GM12878 (cell line): ENCODE measurements at regions not wholly inside any gene's neighbourhood (a gene's known extent, or its start where the extent isn't known, plus 50 kb on each side); places are given as distances from the start of the nearest gene placed in this dataset.

ENCODE experiments used
- ATAC-seq: fragments of 200-7000 bp; cut with Tn5 transposase; 3 replicates; pipeline ENCODE4 v1.9.1; 2020; ENCODE audit warnings: mild to moderate bottlenecking, moderate library complexity
- BruUV-seq: library from RNA; stranded (reverse); fragments of 400-500 nt; replicated peaks from 2 replicates; lab custom pipeline; 2021; lab: Mats Ljungman, UMichigan
- CTCF ChIA-PET: fragments of 300-600 bp; sonication (Branson Sonifier 250); formaldehyde crosslinking; extraction: SDS; loops from one replicate; lab custom pipeline; 2021; ENCODE audit warnings: inconsistent platforms; lab: Yijun Ruan, JAX
- POLR2A ChIA-PET: fragments of 350-600 bp; formaldehyde crosslinking; extraction: SDS; loops from one replicate; lab custom pipeline; 2021; ENCODE audit warnings: inconsistent platforms; lab: Charles Lee
- RAD21 ChIA-PET: fragments of 300-600 bp; sonication (Branson Sonifier 250); formaldehyde crosslinking; loops from one replicate; lab custom pipeline; 2023; ENCODE audit warnings: antibody characterized with exemption; ENCODE audit not compliant: unreplicated experiment; lab: Charles Lee
- SMC1A ChIA-PET: fragments of 300-600 bp; sonication (Branson Sonifier 250); formaldehyde crosslinking; loops from one replicate; lab custom pipeline; 2023; ENCODE audit not compliant: unreplicated experiment, uncharacterized antibody; lab: Charles Lee
- DNase-seq: peaks from one replicate; pipeline ENCODE4 v3.0.0-alpha.2; 2011; ENCODE audit warnings: low read depth, low spot score
- FAIRE-seq: peaks from 3 replicates; lab custom pipeline; 2011; peaks lifted over from hg19 to GRCh38; lab: Jason Lieb, UNC
- H2AFZ ChIP-seq: 2 replicates; pipeline ENCODE4 v1.6.0; 2011; ENCODE audit warnings: low read depth, low read length, control low read depth; ENCODE audit not compliant: control insufficient read depth
- H3K27ac ChIP-seq: 2 replicates; pipeline ENCODE4 v1.5.1; 2011; ENCODE audit warnings: control low read depth; ENCODE audit not compliant: control insufficient read depth, insufficient read depth
- H3K27me3 ChIP-seq, 2 experiments: replicated peaks in 1 of 2; 2 replicates each; pipeline versions ENCODE4 v1.6.0 to v1.6.1; 2011; ENCODE audit warnings: low read length in 1 of 2; ENCODE audit not compliant: control insufficient read depth in 2 of 2, insufficient read depth in 2 of 2
- H3K36me3 ChIP-seq, 2 experiments: 2 replicates each; pipeline ENCODE4 v1.5.1; 2011; ENCODE audit warnings: low read length in 1 of 2; ENCODE audit not compliant: control insufficient read depth in 2 of 2, insufficient read depth in 2 of 2
- H3K4me1 ChIP-seq: 2 replicates; pipeline ENCODE4 v1.6.1; 2011; ENCODE audit warnings: mild to moderate bottlenecking, low read length, moderate library complexity, mixed read lengths; ENCODE audit not compliant: control insufficient read depth, insufficient read depth
- H3K4me2 ChIP-seq: 2 replicates; pipeline ENCODE4 v1.6.0; 2011; ENCODE audit warnings: control low read depth; ENCODE audit not compliant: control insufficient read depth, insufficient read depth
- H3K4me3 ChIP-seq: fragments of 200-600 bp; sonication (generic); 2 replicates; pipeline ENCODE4 v1.5.1; 2016
- H3K79me2 ChIP-seq: 2 replicates; pipeline ENCODE4 v1.6.0; 2011; ENCODE audit warnings: low read length; ENCODE audit not compliant: control insufficient read depth, insufficient read depth
- H3K9ac ChIP-seq: 2 replicates; pipeline ENCODE4 v1.8.0; 2011; ENCODE audit warnings: low read length, control low read depth, mixed read lengths; ENCODE audit not compliant: control insufficient read depth, insufficient read depth
- H3K9me3 ChIP-seq: replicated peaks from 3 replicates; pipeline ENCODE4 v1.5.1; 2011; ENCODE audit warnings: mild to moderate bottlenecking, low read length; ENCODE audit not compliant: control insufficient read depth, insufficient read depth
- H4K20me1 ChIP-seq: 2 replicates; pipeline ENCODE4 v1.6.0; 2011; ENCODE audit not compliant: control insufficient read depth, insufficient read depth
- CBX3 ChIP-seq: fragments of 200-600 bp; sonication (generic); IDR thresholded peaks from 2 replicates; pipeline ENCODE4 v1.6.1; 2016; ENCODE audit warnings: low read depth, borderline replicate concordance
- ESRRA ChIP-seq: IDR thresholded peaks from 2 replicates; pipeline ENCODE4 v1.6.1; 2012; ENCODE audit warnings: mild to moderate bottlenecking, low read length, improper control_type of control experiment
- EZH2 ChIP-seq: IDR thresholded peaks from 2 replicates; pipeline ENCODE4 v1.6.1; 2012; ENCODE audit warnings: low read depth, mild to moderate bottlenecking, control low read depth, inconsistent platforms, low read length, borderline replicate concordance; ENCODE audit not compliant: control insufficient read depth
- FOXM1 ChIP-seq: IDR thresholded peaks from 2 replicates; pipeline ENCODE4 v1.6.1; 2012; ENCODE audit warnings: low read depth, mild to moderate bottlenecking, inconsistent platforms, low read length, moderate library complexity
- HCFC1 ChIP-seq: fragments of 150-350 bp; IDR thresholded peaks from 2 replicates; pipeline ENCODE4 v1.6.1; 2014; ENCODE audit warnings: low read length
- HDGF ChIP-seq: fragments of 450-650 bp; IDR thresholded peaks from 2 replicates; pipeline ENCODE4 v1.6.1; 2016; ENCODE audit warnings: antibody characterized with exemption
- IKZF2 ChIP-seq, 2 experiments: fragments of 450-650 bp; IDR thresholded peaks; 2 replicates each; pipeline ENCODE4 v1.6.1; 2017; ENCODE audit warnings: mild to moderate bottlenecking in 2 of 2, moderate library complexity in 2 of 2
- JUND ChIP-seq: IDR thresholded peaks from 2 replicates; pipeline ENCODE4 v1.6.1; 2012; ENCODE audit warnings: low read depth, mild to moderate bottlenecking, low read length, improper control_type of control experiment, moderate library complexity
- MEF2B ChIP-seq: fragments of 450-650 bp; IDR thresholded peaks from 2 replicates; pipeline ENCODE4 v1.6.1; 2018; ENCODE audit warnings: mild to moderate bottlenecking, moderate library complexity; ENCODE audit not compliant: partially characterized antibody, poor library complexity, severe bottlenecking
- ZBED1 ChIP-seq: IDR thresholded peaks from 2 replicates; pipeline ENCODE4 v1.6.1; 2016; ENCODE audit warnings: borderline replicate concordance
- WGBS: methylation state at CpG from one replicate; pipeline ENCODE4 v1.1.6; 2016; ENCODE audit warnings: low lambda C conversion rate; ENCODE audit not compliant: insufficient replicate concordance, insufficient coverage; ENCODE audit errors: missing lambda C conversion rate; 5-methylcytosine and 5-hydroxymethylcytosine counted together
- in situ Hi-C: fragments of 300-500 bp; cut with MboI; formaldehyde crosslinking; loops from 9 replicates; pipeline ENCODE4 v1.14.3; 2018; ENCODE audit warnings: mixed read lengths
- intact Hi-C: fragments of 100-400 bp; cut with micrococcal nuclease; formaldehyde crosslinking; loops from one replicate; pipeline ENCODE4 v1.14.2; 2022; ENCODE audit not compliant: unreplicated experiment
- TF ChIP-seq, protein P1 (sequence below), 3 experiments: IDR thresholded peaks in 2 of 3; conservative IDR thresholded peaks in 1 of 3; 2 replicates each; pipeline ENCODE4 v1.5.1; 2011; ENCODE audit warnings: low read depth in 3 of 3, low read length in 3 of 3, mild to moderate bottlenecking in 3 of 3, control low read depth in 2 of 3, moderate library complexity in 2 of 3, inconsistent platforms in 1 of 3, mixed read lengths in 1 of 3; ENCODE audit not compliant: control insufficient read depth in 2 of 3, insufficient read depth in 1 of 3; ENCODE audit errors: extremely low read depth in 1 of 3
- TF ChIP-seq, protein P2 (sequence below): IDR thresholded peaks from 2 replicates; pipeline ENCODE4 v1.6.1; 2012; ENCODE audit warnings: low read depth, low read length, improper control_type of control experiment

DNA sequence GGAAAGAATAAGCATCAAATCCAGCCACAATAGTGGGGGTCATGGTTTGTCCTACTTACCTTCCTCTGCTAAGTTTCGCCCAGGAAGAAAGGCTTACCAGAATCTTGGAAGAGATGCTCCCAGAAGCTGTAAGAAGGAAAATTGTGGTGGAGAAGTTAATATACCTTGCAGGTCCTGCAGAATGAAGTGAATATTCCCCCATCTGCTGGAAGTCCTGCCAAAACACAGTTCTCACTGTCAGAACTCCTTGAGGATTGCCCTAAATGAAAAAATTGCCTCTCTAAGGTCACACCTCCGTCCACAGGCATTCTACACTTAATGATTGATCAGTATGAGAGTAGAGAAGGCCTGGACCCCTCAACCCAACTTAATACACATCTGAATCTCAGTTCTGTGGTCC, 78.4 kb upstream of the RGS21 start:
- H3K79me2 ChIP-seq: no peaks in the 10 kb centered on the region
- RAD21 ChIA-PET: no interaction called here
- intact Hi-C loops (no loop called here), in situ Hi-C loops (no loop called here)
- no peak overlapping the region for H3K4me2 ChIP-seq
- no TSS peak for BruUV-seq
- H3K4me3 ChIP-seq: no peak overlapping the region
- H3K9ac ChIP-seq: no peak overlapping the region
- H3K36me3 ChIP-seq: no peaks in the 10 kb centered on the region
- H3K9me3 ChIP-seq: no peaks in the 10 kb centered on the region
- H3K27me3 ChIP-seq: no peaks in the 10 kb centered on the region
- 0% methylated on average over 2 of the region's 2 CpGs for WGBS
- DNase-seq: no peak
- CTCF ChIA-PET: no interaction called here
- no peak for FAIRE-seq
- H3K27ac ChIP-seq: no peak overlapping the region
- no peaks in the 10 kb centered on the region for H3K4me1 ChIP-seq
- no peak overlapping the region for H2AFZ ChIP-seq
- TF ChIP-seq CBX3 (no peak), FOXM1 (no peak), IKZF2 (IDR thresholded peaks at IDR 0.05) (no peak), EZH2 (no peak), ESRRA (no peak), HDGF (no peak), ZBED1 (no peak), MEF2B (no peak), HCFC1 (no peak), JUND (no peak)
- TF ChIP-seq, protein P1, sequence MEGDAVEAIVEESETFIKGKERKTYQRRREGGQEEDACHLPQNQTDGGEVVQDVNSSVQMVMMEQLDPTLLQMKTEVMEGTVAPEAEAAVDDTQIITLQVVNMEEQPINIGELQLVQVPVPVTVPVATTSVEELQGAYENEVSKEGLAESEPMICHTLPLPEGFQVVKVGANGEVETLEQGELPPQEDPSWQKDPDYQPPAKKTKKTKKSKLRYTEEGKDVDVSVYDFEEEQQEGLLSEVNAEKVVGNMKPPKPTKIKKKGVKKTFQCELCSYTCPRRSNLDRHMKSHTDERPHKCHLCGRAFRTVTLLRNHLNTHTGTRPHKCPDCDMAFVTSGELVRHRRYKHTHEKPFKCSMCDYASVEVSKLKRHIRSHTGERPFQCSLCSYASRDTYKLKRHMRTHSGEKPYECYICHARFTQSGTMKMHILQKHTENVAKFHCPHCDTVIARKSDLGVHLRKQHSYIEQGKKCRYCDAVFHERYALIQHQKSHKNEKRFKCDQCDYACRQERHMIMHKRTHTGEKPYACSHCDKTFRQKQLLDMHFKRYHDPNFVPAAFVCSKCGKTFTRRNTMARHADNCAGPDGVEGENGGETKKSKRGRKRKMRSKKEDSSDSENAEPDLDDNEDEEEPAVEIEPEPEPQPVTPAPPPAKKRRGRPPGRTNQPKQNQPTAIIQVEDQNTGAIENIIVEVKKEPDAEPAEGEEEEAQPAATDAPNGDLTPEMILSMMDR (IDR thresholded peaks at IDR 0.05 in 2 of 3, conservative IDR thresholded peaks at IDR 0.05 in 1 of 3; ENCODE audit: control insufficient read depth in 2 of 3, extremely low read depth in 1 of 3, insufficient read depth in 1 of 3, low read depth in 3 of 3, low read length in 3 of 3): no peak
- TF ChIP-seq, protein P2, sequence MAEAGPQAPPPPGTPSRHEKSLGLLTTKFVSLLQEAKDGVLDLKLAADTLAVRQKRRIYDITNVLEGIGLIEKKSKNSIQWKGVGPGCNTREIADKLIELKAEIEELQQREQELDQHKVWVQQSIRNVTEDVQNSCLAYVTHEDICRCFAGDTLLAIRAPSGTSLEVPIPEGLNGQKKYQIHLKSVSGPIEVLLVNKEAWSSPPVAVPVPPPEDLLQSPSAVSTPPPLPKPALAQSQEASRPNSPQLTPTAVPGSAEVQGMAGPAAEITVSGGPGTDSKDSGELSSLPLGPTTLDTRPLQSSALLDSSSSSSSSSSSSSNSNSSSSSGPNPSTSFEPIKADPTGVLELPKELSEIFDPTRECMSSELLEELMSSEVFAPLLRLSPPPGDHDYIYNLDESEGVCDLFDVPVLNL: no peak
- SMC1A ChIA-PET: no interaction called here
- H4K20me1 ChIP-seq: no peaks in the 10 kb centered on the region
- POLR2A ChIA-PET: no interaction called here
- no peak for ATAC-seq
